ENCODE measurements at regions not wholly inside any gene's neighbourhood (a gene's known extent, or its start where the extent isn't known, plus 50 kb on each side); places are given as distances from the start of the nearest gene placed in this dataset.

GRCh38 chr11:25650319-25650718 is 681.6 kb upstream of the ANO3 start:
- TF ChIP-seq CTCF (IDR thresholded peaks at IDR 0.05; ENCODE audit: low read depth, low read length) = no peak
- H3K4me3 ChIP-seq (ENCODE audit: low read depth, low read length) = no peak overlapping the region
- no peak for DNase-seq (ENCODE audit: low read depth, low spot score)
- in situ Hi-C loops (cut with HindIII; ENCODE audit: low sequenced_read_pairs) = no loop called here

- DNase-seq (ENCODE audit: low read depth, low spot score) = no peak
- TF ChIP-seq CTCF (IDR thresholded peaks at IDR 0.05; ENCODE audit: low read depth, low read length) = no peak
- no peak overlapping the region for H3K4me3 ChIP-seq (ENCODE audit: low read depth, low read length)
- in situ Hi-C loops (cut with HindIII; ENCODE audit: low sequenced_read_pairs) = no loop called here
Measured at GRCh38 chr11:25655636-25656035, 676.3 kb upstream of the ANO3 start.

GRCh38 chr11:25658916-25659315 is 673.0 kb upstream of the ANO3 start:
- in situ Hi-C loops (cut with HindIII; ENCODE audit: low sequenced_read_pairs) = no loop called here
- no peak for DNase-seq (ENCODE audit: low read depth, low spot score)
- no peak for TF ChIP-seq CTCF (IDR thresholded peaks at IDR 0.05; ENCODE audit: low read depth, low read length)
- H3K4me3 ChIP-seq (ENCODE audit: low read depth, low read length) = no peak overlapping the region

GRCh38 chr11:25659706-25660105 is 672.2 kb upstream of the ANO3 start:
- in situ Hi-C loops (cut with HindIII; ENCODE audit: low sequenced_read_pairs) = no loop called here
- no peak overlapping the region for H3K4me3 ChIP-seq (ENCODE audit: low read depth, low read length)
- DNase-seq (ENCODE audit: low read depth, low spot score) = no peak
- no peak for TF ChIP-seq CTCF (IDR thresholded peaks at IDR 0.05; ENCODE audit: low read depth, low read length)

GRCh38 chr11:25667871-25668270 is 664.1 kb upstream of the ANO3 start:
- in situ Hi-C loops (cut with HindIII; ENCODE audit: low sequenced_read_pairs) = no loop called here
- TF ChIP-seq CTCF (IDR thresholded peaks at IDR 0.05; ENCODE audit: low read depth, low read length) = no peak
- DNase-seq (ENCODE audit: low read depth, low spot score) = no peak
- no peak overlapping the region for H3K4me3 ChIP-seq (ENCODE audit: low read depth, low read length)

- H3K4me3 ChIP-seq (ENCODE audit: low read depth, low read length) = no peak overlapping the region
- TF ChIP-seq CTCF (IDR thresholded peaks at IDR 0.05; ENCODE audit: low read depth, low read length) = no peak
- DNase-seq (ENCODE audit: low read depth, low spot score) = no peak
- in situ Hi-C loops (cut with HindIII; ENCODE audit: low sequenced_read_pairs) = no loop called here
Measured at GRCh38 chr11:25691959-25692358, 640.0 kb upstream of the ANO3 start.

GRCh38 chr11:25702417-25702816 is 629.5 kb upstream of the ANO3 start:
- no peak for TF ChIP-seq CTCF (IDR thresholded peaks at IDR 0.05; ENCODE audit: low read depth, low read length)
- in situ Hi-C loops (cut with HindIII; ENCODE audit: low sequenced_read_pairs) = no loop called here
- H3K4me3 ChIP-seq (ENCODE audit: low read depth, low read length) = no peak overlapping the region
- no peak for DNase-seq (ENCODE audit: low read depth, low spot score)

All from astrocyte of the spinal cord (primary cell).